HG03196 (cell line): ENCODE measurements at regions not wholly inside any gene's neighbourhood (a gene's known extent, or its start where the extent isn't known, plus 50 kb on each side); places are given as distances from the start of the nearest gene placed in this dataset.
A peak's percentile ranks its signal among the peaks of the same experiment; 100 is the strongest.

ENCODE experiments used
- ATAC-seq: cut with Tn5 transposase; IDR thresholded peaks from one replicate; pipeline ENCODE4 v1.9.1; 2021; ENCODE audit not compliant: unreplicated experiment

DNA sequence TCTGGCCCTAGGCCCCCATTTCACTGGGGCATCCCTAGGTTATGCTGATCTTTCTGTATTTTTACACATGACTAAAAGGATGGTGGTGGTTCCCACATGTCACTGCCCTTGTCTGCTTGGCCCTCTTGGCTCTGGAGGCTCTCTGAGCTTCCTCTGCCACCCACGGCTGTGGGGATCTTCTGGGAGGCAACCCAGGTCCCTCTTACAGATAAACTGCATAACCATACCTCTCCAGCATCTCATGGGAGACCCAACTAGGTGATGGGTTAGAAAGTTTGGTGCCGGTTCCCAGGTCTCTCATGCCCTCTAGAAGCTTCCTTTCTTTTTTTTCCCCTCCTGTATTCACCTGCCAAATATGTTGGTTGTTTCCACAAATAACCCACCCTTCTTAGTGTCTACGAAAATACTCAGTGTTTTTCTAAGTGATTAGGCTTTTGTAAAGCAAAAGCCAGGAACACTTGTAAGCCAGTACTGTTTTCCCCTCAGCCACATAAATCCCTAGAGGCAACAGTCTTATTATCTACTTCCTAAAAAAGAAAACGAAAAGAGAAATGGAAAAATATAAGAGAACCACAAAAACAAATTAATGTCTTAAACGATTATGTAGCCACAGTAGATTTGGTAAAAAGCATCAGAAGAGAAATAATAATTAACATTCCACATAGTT is 71.7 kb upstream of the SMLR1 start:
- no peak for ATAC-seq

DNA sequence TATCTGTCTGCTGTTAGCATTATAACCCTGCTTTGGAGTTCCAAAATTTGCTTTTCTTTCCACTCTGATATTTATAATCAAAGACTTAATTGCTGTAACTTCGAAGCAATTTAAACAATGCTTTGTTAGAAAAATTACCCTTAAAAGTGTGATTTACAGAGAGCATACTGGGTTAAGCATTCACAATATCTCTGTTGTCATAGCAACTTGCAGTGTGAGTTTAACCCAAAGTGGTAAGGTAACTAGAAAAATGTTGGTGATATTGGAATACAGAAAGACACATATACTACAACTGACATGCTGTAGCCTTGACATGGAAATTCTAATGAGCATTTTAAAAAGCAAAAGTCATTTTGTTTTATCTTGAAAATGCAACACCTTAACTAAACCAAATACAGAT is 70.4 kb upstream of the SMLR1 start:
- no peak for ATAC-seq

DNA sequence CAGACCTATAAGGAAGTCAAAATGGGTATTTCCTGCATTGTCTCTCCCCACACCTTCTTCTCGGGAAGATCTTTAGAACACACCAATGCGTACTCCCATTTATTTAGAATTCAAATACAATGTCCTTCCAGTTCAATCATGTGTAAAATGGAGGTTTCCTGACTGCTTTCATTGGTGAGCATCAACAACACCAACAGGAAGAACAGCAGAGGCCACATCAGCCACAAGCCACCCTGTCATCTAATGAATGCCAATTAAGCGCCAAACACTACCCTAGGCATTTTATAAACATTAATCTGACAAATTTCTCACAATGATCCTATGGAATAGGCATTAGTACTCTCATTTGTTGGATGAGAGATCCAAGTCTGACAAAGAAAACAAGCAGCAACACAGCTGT is 68.4 kb upstream of the SMLR1 start:
- no peak for ATAC-seq

DNA sequence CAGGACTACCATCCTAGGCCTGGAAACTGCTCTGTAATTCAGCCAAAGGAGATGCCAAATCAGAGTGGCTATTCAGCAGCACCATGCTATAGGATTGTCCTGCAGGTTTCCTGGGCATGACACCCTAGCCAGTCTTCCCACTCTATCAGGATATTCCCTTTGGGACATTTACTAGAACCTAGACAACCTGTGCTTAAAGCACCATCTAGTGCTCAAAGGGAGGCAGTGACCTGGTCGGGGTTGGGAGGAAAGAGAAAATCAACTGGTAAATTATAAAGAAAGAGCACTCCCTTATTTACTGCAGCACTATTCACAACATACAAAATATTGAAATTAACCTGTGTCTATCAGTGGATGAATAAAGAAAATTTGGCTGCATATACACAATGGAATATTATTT is 67.2 kb upstream of the SMLR1 start:
- ATAC-seq = no peak

DNA sequence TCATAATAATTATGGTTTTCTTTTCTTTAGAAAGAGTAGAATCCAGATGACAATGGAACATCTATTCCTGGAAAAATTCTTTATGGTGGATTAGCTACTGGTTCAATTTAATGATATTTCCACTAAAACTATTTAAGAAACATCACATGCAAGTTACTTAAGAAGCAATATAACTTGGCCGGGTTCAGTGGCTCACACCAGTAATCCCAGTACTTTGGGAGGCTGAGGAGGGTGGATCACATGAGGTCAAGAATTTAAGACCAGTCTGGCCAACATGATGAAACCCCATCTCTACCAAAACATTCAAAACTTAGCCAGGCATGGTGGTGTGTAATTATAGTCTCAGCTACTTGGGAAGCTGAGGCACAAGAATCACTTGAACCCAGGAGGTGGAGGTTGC is 65.9 kb upstream of the SMLR1 start:
- ATAC-seq = no peak

DNA sequence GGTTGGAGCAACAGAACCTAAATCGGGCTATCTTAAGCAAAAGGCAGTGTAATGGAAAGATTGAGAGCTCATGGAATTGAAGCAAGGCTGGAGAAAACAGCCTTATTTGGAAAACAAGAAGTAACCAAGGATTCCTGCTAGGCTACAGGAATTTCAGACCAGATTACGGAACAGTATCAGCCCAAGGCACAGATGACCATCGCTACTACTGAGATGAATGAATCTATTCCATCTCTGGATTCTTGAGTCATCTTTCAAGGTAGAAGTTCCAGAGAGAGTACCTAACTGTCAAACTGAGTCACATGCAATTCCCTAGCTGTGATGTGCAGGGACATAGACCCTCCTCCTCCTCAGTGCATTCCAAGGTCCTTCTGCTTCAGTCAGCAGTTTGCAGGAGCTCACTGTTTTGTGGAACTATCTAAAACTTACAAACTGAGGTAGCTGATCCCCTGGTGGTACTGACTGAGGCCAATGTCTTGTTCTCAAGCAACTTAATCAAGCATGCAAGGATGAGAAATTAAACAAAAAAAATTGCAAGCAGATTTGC is 62.0 kb upstream of the SMLR1 start:
- no peak for ATAC-seq

DNA sequence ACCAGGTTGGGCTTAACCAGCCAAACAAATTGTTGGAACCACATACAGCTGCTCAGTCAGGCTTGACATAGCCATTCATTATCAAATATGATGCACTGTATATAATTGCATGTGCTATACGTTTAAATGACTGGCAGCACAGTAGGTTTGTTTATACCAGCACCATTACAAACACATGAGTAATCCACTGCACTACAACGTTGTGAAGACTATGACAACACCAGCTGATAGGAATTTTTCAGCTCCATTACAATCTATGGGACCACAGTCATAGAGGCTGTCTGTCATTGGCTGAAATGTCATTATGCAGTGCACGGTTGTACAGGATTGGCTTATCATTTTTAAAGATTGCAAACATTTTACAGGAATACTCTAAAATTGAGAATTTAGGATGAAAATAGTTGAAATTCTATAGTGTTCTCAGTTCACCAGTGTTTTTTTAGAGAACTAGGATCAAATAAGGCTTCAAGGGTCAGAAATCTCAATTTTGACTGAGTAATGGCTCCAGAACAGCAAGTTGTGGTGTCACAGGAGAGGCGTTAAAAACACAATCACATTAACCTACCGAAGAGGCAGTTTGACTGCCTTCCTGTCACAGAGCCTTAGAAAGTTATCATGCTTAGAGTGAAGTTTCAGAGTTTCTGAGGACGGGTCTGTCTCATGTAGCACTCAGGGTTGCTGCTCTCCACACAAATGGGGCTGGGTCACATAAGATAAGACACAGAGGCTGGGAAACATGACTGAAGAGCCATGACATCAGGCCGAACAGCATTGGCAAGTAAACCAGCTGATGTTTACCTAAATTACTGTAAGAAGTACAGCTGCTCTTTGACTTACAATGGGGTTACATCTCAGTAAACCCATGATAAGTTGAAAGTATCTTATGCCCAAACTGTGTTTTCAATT is 60.7 kb upstream of the SMLR1 start:
- ATAC-seq = no peak

DNA sequence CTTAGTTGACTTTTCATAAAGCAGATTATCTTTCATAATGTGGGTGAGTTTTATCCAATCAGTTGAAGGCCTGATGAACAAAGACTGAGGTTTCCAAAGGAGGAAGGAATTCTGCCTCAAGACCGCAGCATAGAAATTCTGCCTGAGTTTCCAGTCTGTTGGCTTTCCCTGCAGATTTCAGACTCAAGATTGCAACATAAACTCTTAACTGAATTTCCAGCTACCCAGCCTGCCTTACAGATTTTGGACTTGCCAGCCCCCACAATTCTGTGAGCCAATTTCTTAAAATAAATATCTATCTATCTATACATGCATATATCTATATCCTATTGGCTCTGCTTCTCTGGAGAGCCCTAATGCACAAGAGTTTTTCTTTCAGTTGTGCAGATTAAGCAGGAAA is 57.3 kb upstream of the SMLR1 start:
- ATAC-seq = no peak

DNA sequence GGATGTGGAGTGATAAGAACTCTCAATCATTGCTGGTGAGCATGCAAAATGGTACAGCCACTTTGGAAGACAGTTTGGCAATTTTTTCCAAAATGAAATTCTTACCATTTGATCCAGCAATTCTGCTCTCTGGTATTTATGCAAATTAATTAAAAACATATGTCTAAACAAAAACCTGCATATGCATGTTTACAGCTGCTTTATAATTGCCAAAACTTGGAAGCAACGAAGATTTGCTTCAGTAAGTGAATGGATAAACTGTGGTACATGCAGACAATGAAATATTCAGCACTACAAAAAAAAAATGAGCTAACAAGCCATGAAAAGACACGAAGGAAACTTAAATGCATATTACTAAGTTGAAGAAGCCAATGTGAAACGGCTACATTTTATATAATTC is 55.5 kb upstream of the SMLR1 start:
- no peak for ATAC-seq

DNA sequence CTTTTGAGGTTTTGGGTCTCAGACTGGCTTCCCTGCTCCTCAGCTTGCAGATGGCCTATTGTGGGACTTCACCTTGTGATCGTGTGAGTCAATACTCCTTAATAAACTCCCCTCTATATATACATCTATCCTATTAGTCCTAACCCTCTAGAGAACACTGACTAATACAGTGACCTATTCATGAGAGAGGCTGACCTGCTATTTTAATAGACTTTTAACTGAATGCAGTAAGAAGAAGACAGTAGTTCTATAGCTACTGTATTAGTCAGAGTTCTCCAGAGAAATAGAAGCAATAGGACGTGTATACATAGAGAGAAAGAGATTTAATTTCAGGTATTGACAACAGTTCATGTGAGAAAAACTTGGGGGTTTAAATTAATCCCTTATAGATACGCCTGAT is 53.3 kb upstream of the SMLR1 start:
- no peak for ATAC-seq

DNA sequence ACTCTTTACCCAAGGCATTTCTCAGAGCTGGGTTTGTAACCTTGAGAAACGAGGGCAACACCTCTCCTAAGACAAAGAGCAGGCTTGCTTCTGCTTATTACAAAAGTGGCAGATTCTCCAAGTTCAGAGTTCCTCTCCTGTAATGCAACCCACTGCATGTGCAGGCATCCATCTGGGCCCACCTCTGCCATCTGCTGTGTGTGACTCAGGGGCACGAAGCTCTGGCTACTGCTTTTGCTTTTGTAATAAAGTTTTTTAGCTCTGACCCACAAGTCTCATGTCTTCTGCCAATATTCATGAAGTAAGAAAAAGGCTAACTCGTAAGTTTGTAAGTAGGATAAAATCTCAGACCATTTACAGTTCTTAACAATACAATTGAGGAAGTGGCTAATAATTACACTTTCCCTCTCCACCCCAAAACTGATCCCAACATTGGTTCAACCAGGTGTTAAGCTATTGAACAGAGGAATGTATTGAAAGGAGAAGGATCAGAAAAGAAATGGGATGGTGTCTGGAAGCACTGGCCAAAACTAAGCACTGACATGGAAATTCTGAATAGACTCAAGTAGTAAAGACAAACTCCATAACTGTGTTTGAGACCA is 51.7 kb upstream of the SMLR1 start:
- ATAC-seq = no peak

DNA sequence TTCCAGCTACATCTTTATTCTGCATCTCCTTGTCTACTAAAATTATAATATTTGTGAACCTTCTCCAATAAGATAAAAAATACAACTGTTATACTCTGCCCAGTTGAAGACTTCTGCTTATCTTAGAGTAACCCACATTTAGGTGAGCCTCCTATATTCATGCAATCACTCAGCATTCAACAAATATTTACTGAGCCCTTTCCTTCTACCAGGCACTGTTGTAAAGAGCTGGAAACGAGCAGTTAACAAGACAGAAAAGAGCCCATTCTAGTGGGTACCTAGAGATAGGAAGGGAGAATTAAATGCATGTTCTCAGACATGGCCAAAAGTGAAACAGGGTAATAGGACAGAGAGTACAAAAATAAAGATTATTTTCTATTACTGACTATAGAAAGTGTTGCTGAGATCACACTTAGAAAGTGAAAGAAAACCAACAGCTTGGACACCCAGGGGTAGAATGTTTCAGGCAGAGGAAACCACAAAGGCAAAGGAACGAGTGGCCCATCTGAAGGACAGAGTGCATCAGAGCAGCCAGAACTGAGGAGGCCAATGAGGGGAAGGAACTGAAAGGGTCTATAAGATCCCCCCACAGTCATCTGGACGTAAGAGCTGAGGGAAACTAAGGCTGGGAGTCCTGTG is 50.8 kb upstream of the SMLR1 start:
- ATAC-seq = peak; percentile 92
